ENCODE measurements at regions not wholly inside any gene's neighbourhood (a gene's known extent, or its start where the extent isn't known, plus 50 kb on each side); places are given as distances from the start of the nearest gene placed in this dataset.

DNA sequence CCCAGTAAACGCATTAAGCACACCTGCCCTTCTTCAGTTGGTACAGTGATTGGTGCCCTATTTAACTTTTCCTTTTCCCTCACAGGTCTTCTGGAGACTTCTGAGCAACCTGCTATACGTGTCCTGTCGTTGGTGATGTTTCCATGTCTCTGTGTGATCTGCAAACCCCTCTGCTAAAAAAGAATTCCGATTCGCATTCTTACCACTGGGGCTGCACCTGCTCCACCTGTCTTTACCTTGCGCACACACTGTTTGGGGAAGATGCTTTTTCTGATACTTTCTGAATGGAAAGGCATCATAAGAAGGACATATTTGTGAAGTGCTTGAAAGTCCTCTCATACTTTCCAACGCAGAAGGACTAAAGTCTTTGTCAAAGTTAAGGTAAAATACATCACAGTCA is 323.9 kb upstream of the SOX11 start:
- no peak for TF ChIP-seq NR2C2 (IDR thresholded peaks at IDR 0.05; ENCODE audit: borderline replicate concordance, control insufficient read depth, insufficient read length, low read depth)
- TF ChIP-seq POLR2A (IDR thresholded peaks at IDR 0.05; ENCODE audit: low read depth, low read length): no peak
- TF ChIP-seq, protein P1, sequence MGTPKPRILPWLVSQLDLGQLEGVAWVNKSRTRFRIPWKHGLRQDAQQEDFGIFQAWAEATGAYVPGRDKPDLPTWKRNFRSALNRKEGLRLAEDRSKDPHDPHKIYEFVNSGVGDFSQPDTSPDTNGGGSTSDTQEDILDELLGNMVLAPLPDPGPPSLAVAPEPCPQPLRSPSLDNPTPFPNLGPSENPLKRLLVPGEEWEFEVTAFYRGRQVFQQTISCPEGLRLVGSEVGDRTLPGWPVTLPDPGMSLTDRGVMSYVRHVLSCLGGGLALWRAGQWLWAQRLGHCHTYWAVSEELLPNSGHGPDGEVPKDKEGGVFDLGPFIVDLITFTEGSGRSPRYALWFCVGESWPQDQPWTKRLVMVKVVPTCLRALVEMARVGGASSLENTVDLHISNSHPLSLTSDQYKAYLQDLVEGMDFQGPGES (IDR thresholded peaks at IDR 0.05): no peak
- TF ChIP-seq CHD2 (IDR thresholded peaks at IDR 0.05; ENCODE audit: borderline replicate concordance, low read depth, low read length): no peak

Measured in GM12878 (cell line).